GM10248 (cell line): ENCODE measurements at regions not wholly inside any gene's neighbourhood (a gene's known extent, or its start where the extent isn't known, plus 50 kb on each side); places are given as distances from the start of the nearest gene placed in this dataset.

Source experiments
- CTCF ChIA-PET: fragments of 300-600 bp; sonication (Branson Sonifier 250); formaldehyde crosslinking; extraction: SDS; loops from one replicate; lab custom pipeline; 2021; ENCODE audit warnings: antibody characterized with exemption; lab: Yijun Ruan, JAX
- POLR2A ChIA-PET: fragments of 350-650 bp; sonication (Branson Sonifier 250); formaldehyde crosslinking; extraction: SDS; loops from one replicate; lab custom pipeline; 2020; ENCODE audit warnings: antibody characterized with exemption; lab: Yijun Ruan, JAX
- DNase-seq: peaks from one replicate; pipeline ENCODE4 v3.0.0; 2012; ENCODE audit errors: extremely low spot score
- TF ChIP-seq, protein P1 (sequence below): IDR thresholded peaks from 2 replicates; pipeline ENCODE4 v1.5.1; 2012; ENCODE audit warnings: mild to moderate bottlenecking, low read depth; ENCODE audit errors: extremely low read depth, missing control alignments, control extremely low read depth

DNA sequence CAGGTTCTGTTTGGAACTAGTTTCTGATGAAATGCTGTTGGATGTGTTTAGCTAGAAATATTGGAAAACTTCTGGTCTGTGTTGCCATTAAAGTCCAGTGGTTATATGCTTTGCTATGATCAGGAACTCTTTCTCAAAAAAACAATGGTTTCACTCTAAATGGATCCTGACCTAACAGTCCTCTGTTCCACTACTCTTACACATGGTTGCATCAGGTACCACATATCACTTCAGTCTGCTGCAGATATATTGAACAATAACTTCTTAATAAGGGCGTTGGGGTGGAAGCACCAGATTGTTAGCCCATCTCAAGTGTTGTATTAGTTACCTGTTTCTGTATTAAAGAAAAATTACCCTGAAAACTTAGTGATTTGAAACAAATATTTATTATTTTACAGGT lies 676.6 kb upstream of the GCFC2 start:
- ChIA-PET CTCF (interaction anchor here (1.0 kb wide), 1 partner anchor 14 kb away, joined by 3 read pairs; no protein-coding TSS in a partner anchor), POLR2A (no interaction called here)
- TF ChIP-seq, protein P1, sequence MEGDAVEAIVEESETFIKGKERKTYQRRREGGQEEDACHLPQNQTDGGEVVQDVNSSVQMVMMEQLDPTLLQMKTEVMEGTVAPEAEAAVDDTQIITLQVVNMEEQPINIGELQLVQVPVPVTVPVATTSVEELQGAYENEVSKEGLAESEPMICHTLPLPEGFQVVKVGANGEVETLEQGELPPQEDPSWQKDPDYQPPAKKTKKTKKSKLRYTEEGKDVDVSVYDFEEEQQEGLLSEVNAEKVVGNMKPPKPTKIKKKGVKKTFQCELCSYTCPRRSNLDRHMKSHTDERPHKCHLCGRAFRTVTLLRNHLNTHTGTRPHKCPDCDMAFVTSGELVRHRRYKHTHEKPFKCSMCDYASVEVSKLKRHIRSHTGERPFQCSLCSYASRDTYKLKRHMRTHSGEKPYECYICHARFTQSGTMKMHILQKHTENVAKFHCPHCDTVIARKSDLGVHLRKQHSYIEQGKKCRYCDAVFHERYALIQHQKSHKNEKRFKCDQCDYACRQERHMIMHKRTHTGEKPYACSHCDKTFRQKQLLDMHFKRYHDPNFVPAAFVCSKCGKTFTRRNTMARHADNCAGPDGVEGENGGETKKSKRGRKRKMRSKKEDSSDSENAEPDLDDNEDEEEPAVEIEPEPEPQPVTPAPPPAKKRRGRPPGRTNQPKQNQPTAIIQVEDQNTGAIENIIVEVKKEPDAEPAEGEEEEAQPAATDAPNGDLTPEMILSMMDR = no peak
- no peak for DNase-seq

DNA sequence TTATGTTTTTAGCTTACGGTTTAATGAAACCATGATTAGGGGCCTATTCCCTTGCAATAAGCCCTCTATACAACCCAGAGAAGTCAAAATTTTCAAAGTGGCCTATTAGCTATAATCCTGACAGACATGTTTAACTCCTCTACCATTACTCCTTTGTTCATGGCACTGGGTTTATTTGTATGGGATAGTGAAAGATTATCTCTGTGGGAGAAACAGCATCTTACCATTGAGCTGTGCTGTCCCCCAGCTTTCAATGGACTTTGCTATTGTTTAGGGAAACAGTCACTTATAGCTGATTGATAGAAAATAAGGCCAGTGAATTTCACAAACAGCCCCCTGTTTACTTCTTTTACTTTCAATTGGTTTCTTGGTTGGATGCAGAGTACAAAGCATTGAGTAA lies 675.2 kb upstream of the GCFC2 start:
- no peak for DNase-seq
- CTCF ChIA-PET = no interaction called here
- POLR2A ChIA-PET = no interaction called here
- TF ChIP-seq, protein P1 = no peak

DNA sequence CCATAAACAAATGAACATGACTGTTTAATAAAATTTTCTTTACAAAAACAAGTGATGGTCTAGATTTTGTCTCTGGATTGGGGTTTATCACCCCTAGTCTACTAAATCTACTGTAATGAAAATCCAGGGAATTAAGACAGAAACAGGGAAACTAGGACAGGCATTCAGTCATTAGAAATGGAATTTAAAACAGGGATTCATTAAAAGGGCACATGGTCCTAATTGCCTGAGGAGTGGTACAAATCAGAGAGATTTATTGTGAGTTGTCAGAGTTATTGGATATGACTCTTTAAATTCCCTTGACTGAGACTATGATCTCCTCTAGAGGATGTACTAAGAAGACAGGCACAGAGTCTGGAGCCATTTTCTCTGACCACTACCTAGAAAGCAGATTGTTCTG lies 670.9 kb upstream of the GCFC2 start:
- DNase-seq = no peak
- ChIA-PET CTCF (no interaction called here), POLR2A (no interaction called here)
- TF ChIP-seq, protein P1 = no peak

DNA sequence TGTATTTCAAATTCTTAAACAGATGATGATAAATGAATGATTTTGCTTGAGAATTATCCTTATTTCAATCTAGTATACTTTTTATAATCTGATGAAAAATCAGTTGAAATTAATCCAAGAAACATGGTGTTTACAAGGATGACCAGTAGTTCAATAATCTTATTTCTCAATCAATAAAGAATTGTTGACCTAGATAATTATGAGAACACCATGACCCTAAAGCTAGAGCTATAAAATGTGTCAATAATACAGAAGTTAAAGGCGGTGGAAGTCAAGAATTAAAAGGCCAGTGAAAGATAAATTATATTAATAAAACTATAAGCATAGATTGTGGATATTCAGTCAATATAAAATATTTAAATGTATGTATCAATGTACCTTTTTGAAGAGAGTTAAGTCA lies 667.4 kb upstream of the GCFC2 start:
- CTCF ChIA-PET = interaction anchor here (1.2 to 1.3 kb wide), 2 partner anchors 10 to 14 kb away, joined by 3 to 5 read pairs; no protein-coding TSS in a partner anchor
- POLR2A ChIA-PET = no interaction called here
- no peak for DNase-seq
- TF ChIP-seq, protein P1 = no peak

DNA sequence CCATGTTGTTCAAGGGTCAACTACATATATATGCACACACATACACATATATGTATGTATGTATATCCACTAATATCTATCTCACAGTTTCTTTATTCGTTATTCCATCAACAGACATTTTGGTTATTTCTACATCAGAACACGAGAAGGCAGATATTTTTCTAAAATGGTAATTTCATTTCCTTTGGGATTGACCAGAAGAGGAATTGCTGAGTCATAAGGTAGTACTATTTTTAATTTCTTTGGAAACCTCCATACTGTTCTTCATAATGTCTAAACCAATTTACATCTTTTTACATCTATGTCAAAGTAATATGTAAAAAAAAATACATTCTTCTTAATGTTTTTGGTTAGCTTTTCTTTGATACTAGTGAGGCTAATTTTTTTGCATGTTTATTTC lies 630.7 kb upstream of the GCFC2 start:
- TF ChIP-seq, protein P1 = no peak
- ChIA-PET POLR2A (no interaction called here), CTCF (no interaction called here)
- DNase-seq = no peak

DNA sequence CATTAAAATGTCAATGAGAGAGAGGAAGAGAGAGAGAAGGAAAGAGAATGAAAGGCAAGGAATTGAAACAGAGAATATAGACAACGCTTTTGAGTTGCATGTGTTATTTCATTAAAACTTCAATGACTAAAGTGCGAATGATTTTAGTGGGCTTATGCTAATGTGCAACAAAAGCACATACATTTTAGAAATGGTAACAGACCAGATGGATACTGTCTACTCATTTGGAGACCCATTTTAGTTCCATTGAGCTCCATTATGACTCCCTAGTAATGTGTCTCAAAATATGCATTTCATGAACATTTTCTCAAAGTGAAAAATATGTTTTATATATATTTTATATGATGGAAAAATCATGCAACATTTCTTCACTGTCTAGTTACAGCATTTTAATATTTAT lies 622.2 kb upstream of the GCFC2 start:
- POLR2A ChIA-PET = no interaction called here
- no peak for DNase-seq
- TF ChIP-seq, protein P1 = no peak
- CTCF ChIA-PET = no interaction called here

DNA sequence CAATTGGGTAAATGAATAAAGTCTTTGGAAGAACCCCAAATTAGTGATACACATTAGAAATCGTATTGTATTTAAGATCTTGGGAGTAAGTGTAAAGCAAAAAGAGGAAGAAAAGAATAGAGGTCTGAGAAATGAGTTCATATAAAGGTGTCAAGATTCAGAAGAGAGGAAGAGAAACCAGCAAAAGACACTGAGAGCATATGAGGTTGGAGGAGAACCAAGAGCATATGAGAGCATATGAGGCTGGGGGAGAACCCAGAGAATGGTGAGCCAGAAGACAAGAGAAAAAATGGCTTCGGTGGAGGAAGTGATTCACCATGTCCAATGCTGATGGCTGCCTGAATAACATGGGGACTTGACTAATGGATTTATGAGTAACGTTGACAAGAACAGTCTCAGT lies 620.1 kb upstream of the GCFC2 start:
- TF ChIP-seq, protein P1 = no peak
- POLR2A ChIA-PET = no interaction called here
- CTCF ChIA-PET = no interaction called here
- no peak for DNase-seq
